AG04449 (cell line): ENCODE measurements at regions not wholly inside any gene's neighbourhood (a gene's known extent, or its start where the extent isn't known, plus 50 kb on each side); places are given as distances from the start of the nearest gene placed in this dataset.

ENCODE experiments used
- CTCF ChIA-PET: fragments of 350-600 bp; formaldehyde crosslinking; extraction: SDS; loops from one replicate; lab custom pipeline; 2021; ENCODE audit warnings: antibody characterized with exemption; lab: Yijun Ruan, JAX
- POLR2A ChIA-PET: fragments of 400-600, 350-600 bp; formaldehyde crosslinking; extraction: SDS; loops from one replicate; lab custom pipeline; 2020; ENCODE audit warnings: antibody characterized with exemption, inconsistent platforms; lab: Yijun Ruan, JAX
- DNase-seq: peaks from one replicate; pipeline ENCODE4 v3.0.0-alpha.2; 2010; ENCODE audit warnings: low read depth, low spot score
- H3K4me3 ChIP-seq: 2 replicates; pipeline ENCODE4 v1.5.1; 2011; ENCODE audit warnings: low read depth, mild to moderate bottlenecking, control low read depth, low read length
- CTCF ChIP-seq: IDR thresholded peaks from one replicate; pipeline ENCODE4 v1.5.1; 2011; ENCODE audit warnings: mild to moderate bottlenecking, moderate library complexity, low read length, control low read depth, inconsistent platforms; ENCODE audit not compliant: insufficient read depth; ENCODE audit errors: missing control alignments

GRCh38 chr1:214146523-214146922, 134.4 kb upstream of the SMYD2 start:
- ChIA-PET POLR2A (no interaction called here), CTCF (no interaction called here)
- H3K4me3 ChIP-seq: no peak overlapping the region
- no peak for DNase-seq
- no peak for TF ChIP-seq CTCF

- ChIA-PET POLR2A (no interaction called here), CTCF (no interaction called here)
- no peak overlapping the region for H3K4me3 ChIP-seq
- TF ChIP-seq CTCF: no peak
- DNase-seq: no peak
Measured at GRCh38 chr1:214154596-214155292, 126.2 kb upstream of the SMYD2 start.

GRCh38 chr1:214155987-214156625, 124.9 kb upstream of the SMYD2 start:
- no peak for TF ChIP-seq CTCF

GRCh38 chr1:214164173-214164572, 116.8 kb upstream of the SMYD2 start:
- H3K4me3 ChIP-seq: no peak overlapping the region
- CTCF ChIA-PET: no interaction called here
- TF ChIP-seq CTCF: no peak
- no peak for DNase-seq
- POLR2A ChIA-PET: interaction anchor here (0.6 kb wide), 1 partner anchor 1373 kb away, joined by 3 read pairs; the partner anchor contains the start of gene NSL1

More at GRCh38 chr1:214155987-214156625, 124.9 kb upstream of the SMYD2 start:
- CTCF ChIA-PET: no interaction called here
- POLR2A ChIA-PET: no interaction called here
- no peak for DNase-seq
- H3K4me3 ChIP-seq: no peak overlapping the region

GRCh38 chr1:214165850-214166374, 115.0 kb upstream of the SMYD2 start:
- no peak for TF ChIP-seq CTCF
- no peak for DNase-seq
- H3K4me3 ChIP-seq: no peak overlapping the region
- CTCF ChIA-PET: no interaction called here
- POLR2A ChIA-PET: no interaction called here

- CTCF ChIA-PET: interaction anchor here (1.2 kb wide), 1 partner anchor 40 kb away, joined by 4 read pairs; no protein-coding TSS in a partner anchor
- no peak overlapping the region for H3K4me3 ChIP-seq
- no peak for DNase-seq
- POLR2A ChIA-PET: no interaction called here
- no peak for TF ChIP-seq CTCF
Measured at GRCh38 chr1:214174508-214175199, 106.3 kb upstream of the SMYD2 start.
